ENCODE measurements at regions not wholly inside any gene's neighbourhood (a gene's known extent, or its start where the extent isn't known, plus 50 kb on each side); places are given as distances from the start of the nearest gene placed in this dataset.

DNA sequence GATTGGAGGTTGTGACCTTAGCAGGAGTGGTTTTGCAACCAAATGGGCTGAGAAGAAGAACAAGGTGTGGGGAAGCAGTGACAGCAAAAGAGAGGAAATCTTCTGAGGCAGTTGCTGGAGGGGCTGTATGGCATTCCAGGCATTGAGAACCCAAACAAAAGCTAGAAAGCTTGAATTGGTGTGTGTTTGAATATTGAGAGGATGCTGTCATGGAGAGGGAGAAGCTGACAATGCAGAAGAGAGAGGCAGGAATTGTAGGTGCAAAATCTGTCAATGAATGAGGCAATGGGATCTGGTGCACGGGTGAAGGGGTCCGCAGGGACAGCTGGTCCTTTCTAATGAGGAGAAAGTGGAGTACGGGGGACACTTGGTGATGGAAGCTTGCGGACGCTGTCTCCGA is 123.4 kb downstream of the C11orf91 start:
- Histone ChIP-seq H3K4me1 (ENCODE audit: insufficient read depth, poor library complexity, severe bottlenecking) (no peaks in the 10 kb centered on the region), H3K4me3 (ENCODE audit: severe bottlenecking) (no peak overlapping the region), H3K9me3 (ENCODE audit: severe bottlenecking) (no peaks in the 10 kb centered on the region), H3K27me3 (ENCODE audit: insufficient read depth, poor library complexity, severe bottlenecking) (no peaks in the 10 kb centered on the region), H3K27ac (ENCODE audit: poor library complexity, severe bottlenecking) (no peak overlapping the region), H3K36me3 (ENCODE audit: low read depth) (no peaks in the 10 kb centered on the region; the same call in 1 of the 2 replicates)
- TF ChIP-seq, protein P1, sequence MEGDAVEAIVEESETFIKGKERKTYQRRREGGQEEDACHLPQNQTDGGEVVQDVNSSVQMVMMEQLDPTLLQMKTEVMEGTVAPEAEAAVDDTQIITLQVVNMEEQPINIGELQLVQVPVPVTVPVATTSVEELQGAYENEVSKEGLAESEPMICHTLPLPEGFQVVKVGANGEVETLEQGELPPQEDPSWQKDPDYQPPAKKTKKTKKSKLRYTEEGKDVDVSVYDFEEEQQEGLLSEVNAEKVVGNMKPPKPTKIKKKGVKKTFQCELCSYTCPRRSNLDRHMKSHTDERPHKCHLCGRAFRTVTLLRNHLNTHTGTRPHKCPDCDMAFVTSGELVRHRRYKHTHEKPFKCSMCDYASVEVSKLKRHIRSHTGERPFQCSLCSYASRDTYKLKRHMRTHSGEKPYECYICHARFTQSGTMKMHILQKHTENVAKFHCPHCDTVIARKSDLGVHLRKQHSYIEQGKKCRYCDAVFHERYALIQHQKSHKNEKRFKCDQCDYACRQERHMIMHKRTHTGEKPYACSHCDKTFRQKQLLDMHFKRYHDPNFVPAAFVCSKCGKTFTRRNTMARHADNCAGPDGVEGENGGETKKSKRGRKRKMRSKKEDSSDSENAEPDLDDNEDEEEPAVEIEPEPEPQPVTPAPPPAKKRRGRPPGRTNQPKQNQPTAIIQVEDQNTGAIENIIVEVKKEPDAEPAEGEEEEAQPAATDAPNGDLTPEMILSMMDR (IDR thresholded peaks at IDR 0.05; ENCODE audit: poor library complexity, severe bottlenecking) = no peak
- no peak for DNase-seq (ENCODE audit: low spot score)
- no peak for ATAC-seq (ENCODE audit: low read depth)

DNA sequence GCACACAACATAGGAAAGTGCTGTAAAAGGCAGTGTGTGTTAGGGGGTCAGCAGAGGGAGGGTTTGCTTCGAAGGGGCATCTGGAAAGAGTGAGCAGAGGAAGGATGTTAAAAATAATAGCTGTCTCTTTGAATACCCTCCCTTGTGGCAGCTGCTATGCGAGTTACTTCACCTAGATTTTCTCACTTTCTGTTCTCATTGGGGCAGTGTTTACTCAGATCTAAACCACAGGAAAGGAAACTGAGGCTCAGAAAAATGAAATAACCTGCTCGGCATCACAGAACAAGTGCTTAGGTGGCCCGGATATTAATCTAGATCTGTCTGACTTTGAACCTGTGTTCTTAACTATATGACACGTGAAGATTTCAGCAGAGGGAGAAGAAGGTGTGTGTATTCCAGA is 125.3 kb downstream of the C11orf91 start:
- Histone ChIP-seq H3K9me3 (ENCODE audit: severe bottlenecking) (no peaks in the 10 kb centered on the region), H3K4me3 (ENCODE audit: severe bottlenecking) (no peak overlapping the region), H3K36me3 (ENCODE audit: low read depth) (no peaks in the 10 kb centered on the region; the same call in 1 of the 2 replicates), H3K4me1 (ENCODE audit: insufficient read depth, poor library complexity, severe bottlenecking) (no peaks in the 10 kb centered on the region), H3K27me3 (ENCODE audit: insufficient read depth, poor library complexity, severe bottlenecking) (no peaks in the 10 kb centered on the region), H3K27ac (ENCODE audit: poor library complexity, severe bottlenecking) (no peak overlapping the region)
- ATAC-seq (ENCODE audit: low read depth) (no peak), DNase-seq (ENCODE audit: low spot score) (no peak)
- TF ChIP-seq, protein P1 (IDR thresholded peaks at IDR 0.05; ENCODE audit: poor library complexity, severe bottlenecking) = no peak

DNA sequence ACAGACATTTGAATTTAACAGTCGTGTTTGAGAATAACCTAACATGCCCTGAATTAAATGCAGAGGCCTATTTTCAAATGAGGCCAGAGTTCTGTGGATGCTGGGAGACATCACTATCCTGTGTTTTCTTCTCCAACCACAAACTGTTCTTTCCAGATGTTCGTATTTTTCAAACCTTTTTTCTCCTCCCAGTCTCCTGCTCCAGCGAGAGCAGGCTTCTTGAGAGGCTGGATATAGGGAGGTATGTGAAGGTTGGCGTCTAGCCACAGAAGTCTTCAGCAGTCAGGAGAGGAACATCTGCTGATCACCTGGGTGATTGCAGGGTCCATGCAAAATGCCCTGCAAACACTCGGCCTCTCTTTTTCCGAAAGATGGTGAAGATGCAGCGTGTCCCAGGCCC is 126.3 kb downstream of the C11orf91 start:
- DNase-seq (ENCODE audit: low spot score) (no peak), ATAC-seq (ENCODE audit: low read depth) (no peak)
- Histone ChIP-seq H3K27ac (ENCODE audit: poor library complexity, severe bottlenecking) (no peak overlapping the region), H3K9me3 (ENCODE audit: severe bottlenecking) (no peaks in the 10 kb centered on the region), H3K27me3 (ENCODE audit: insufficient read depth, poor library complexity, severe bottlenecking) (no peaks in the 10 kb centered on the region), H3K4me3 (ENCODE audit: severe bottlenecking) (no peak overlapping the region), H3K4me1 (ENCODE audit: insufficient read depth, poor library complexity, severe bottlenecking) (no peaks in the 10 kb centered on the region), H3K36me3 (ENCODE audit: low read depth) (no peaks in the 10 kb centered on the region; the same call in 1 of the 2 replicates)
- TF ChIP-seq, protein P1 (IDR thresholded peaks at IDR 0.05; ENCODE audit: poor library complexity, severe bottlenecking) = no peak

DNA sequence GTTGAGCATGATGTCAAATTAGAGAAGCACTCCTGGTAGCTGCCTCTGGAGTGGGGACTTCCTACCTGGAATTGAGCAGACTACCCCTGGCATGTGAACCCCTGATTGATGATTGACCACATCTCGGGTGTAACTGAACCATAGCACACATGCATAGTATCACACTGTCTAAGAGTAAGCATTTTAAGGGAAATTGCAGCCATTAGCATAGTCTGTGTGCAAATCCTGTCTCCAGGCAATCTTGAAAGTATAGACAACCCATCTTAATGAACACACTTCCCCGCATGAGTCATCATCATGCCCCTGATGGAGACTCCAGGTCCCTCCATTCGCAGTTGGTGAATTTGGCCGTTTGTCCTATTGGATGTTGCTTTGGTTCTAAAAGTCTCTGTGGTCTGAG is 131.3 kb downstream of the C11orf91 start:
- no peak for ATAC-seq (ENCODE audit: low read depth)
- no peaks in the 10 kb centered on the region for H3K9me3 ChIP-seq (ENCODE audit: severe bottlenecking)
- no peaks in the 10 kb centered on the region; the same call in 1 of the 2 replicates for H3K36me3 ChIP-seq (ENCODE audit: low read depth)
- TF ChIP-seq, protein P1 (IDR thresholded peaks at IDR 0.05; ENCODE audit: poor library complexity, severe bottlenecking) = no peak
- H3K27me3 ChIP-seq (ENCODE audit: insufficient read depth, poor library complexity, severe bottlenecking) = no peaks in the 10 kb centered on the region
- H3K4me1 ChIP-seq (ENCODE audit: insufficient read depth, poor library complexity, severe bottlenecking) = no peaks in the 10 kb centered on the region
- no peak overlapping the region for H3K4me3 ChIP-seq (ENCODE audit: severe bottlenecking)
- DNase-seq (ENCODE audit: low spot score) = no peak
- no peak overlapping the region for H3K27ac ChIP-seq (ENCODE audit: poor library complexity, severe bottlenecking)

DNA sequence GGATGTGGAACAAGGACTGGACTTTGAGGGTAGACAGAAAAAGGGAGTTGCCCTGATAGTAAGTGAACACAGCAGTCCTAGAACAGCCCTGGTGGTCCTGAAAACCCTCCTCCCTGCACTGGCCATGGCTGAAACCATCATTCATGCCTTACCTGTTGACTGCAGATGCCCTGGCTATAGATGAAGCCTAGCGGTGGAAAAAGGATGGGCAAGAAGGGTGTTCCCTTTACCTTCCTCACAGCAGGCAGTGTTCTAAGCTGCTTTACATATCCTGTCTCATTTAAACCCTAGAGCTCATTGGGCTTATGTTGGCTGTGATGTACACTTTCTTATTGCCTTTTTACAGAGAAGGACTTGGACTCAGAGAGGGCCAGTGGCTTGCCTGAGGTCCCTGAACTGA is 133.6 kb downstream of the C11orf91 start:
- Histone ChIP-seq H3K27me3 (ENCODE audit: insufficient read depth, poor library complexity, severe bottlenecking) (no peaks in the 10 kb centered on the region), H3K4me1 (ENCODE audit: insufficient read depth, poor library complexity, severe bottlenecking) (no peaks in the 10 kb centered on the region), H3K4me3 (ENCODE audit: severe bottlenecking) (no peak overlapping the region), H3K36me3 (ENCODE audit: low read depth) (no peaks in the 10 kb centered on the region), H3K27ac (ENCODE audit: poor library complexity, severe bottlenecking) (no peak overlapping the region), H3K9me3 (ENCODE audit: severe bottlenecking) (no peaks in the 10 kb centered on the region)
- TF ChIP-seq, protein P1 (IDR thresholded peaks at IDR 0.05; ENCODE audit: poor library complexity, severe bottlenecking) = no peak
- ATAC-seq (ENCODE audit: low read depth) = no peak
- no peak for DNase-seq (ENCODE audit: low spot score)

All from RWPE2 (cell line).